Panc1 (cell line): ENCODE measurements at regions not wholly inside any gene's neighbourhood (a gene's known extent, or its start where the extent isn't known, plus 50 kb on each side); places are given as distances from the start of the nearest gene placed in this dataset.

Source experiments
- ATAC-seq: fragments of 200-7000 bp; cut with Tn5 transposase; 2 replicates; pipeline ENCODE4 v1.9.1; 2020; ENCODE audit warnings: mild to moderate bottlenecking, moderate library complexity
- BruUV-seq: library from RNA; stranded (reverse); fragments of 400-500 nt; replicated peaks from 2 replicates; lab custom pipeline; 2021; lab: Mats Ljungman, UMichigan
- CTCF ChIA-PET: fragments of 300-600 bp; sonication (Branson Sonifier 250); formaldehyde crosslinking; loops from one replicate; lab custom pipeline; 2022; ENCODE audit warnings: antibody characterized with exemption; lab: Charles Lee
- POLR2A ChIA-PET: fragments of 300-600 bp; sonication (Branson Sonifier 250); formaldehyde crosslinking; loops from one replicate; lab custom pipeline; 2022; ENCODE audit warnings: antibody characterized with exemption; lab: Charles Lee
- DNase-seq: peaks from one replicate; pipeline ENCODE4 v3.0.0-alpha.2; 2010; ENCODE audit warnings: low read depth, low spot score
- H3K27ac ChIP-seq: 2 replicates; pipeline ENCODE4 v1.5.1; 2011; ENCODE audit warnings: mild to moderate bottlenecking, low read length, inconsistent platforms
- H3K27me3 ChIP-seq: fragments of 200-500 bp; sonication (Bioruptor generic); 2 replicates; pipeline ENCODE4 v1.6.0; 2014; ENCODE audit warnings: low read length, inconsistent platforms; ENCODE audit not compliant: control insufficient read depth, insufficient read depth
- H3K36me3 ChIP-seq: fragments of 200-500 bp; sonication (Bioruptor generic); 2 replicates; pipeline ENCODE4 v1.5.1; 2014; ENCODE audit warnings: inconsistent platforms, mild to moderate bottlenecking, low read length, moderate library complexity; ENCODE audit not compliant: control insufficient read depth, insufficient read depth
- H3K4me1 ChIP-seq: 2 replicates; pipeline ENCODE4 v1.5.1; 2011; ENCODE audit warnings: inconsistent platforms, mild to moderate bottlenecking, low read length, moderate library complexity; ENCODE audit not compliant: control insufficient read depth, insufficient read depth
- H3K4me3 ChIP-seq, 2 experiments: 2 replicates each; pipeline ENCODE4 v1.5.1; 2011 to 2012; ENCODE audit warnings: low read depth in 2 of 2, low read length in 2 of 2, mild to moderate bottlenecking in 2 of 2, inconsistent platforms in 1 of 2, moderate library complexity in 1 of 2
- H3K9me3 ChIP-seq: fragments of 200-500 bp; sonication (Bioruptor generic); 2 replicates; pipeline ENCODE4 v1.5.1; 2014; ENCODE audit warnings: low read depth, mild to moderate bottlenecking, inconsistent platforms, low read length, moderate library complexity; ENCODE audit not compliant: control insufficient read depth, insufficient read depth
- CTCF ChIP-seq: fragments of 450-650 bp; IDR thresholded peaks from 2 replicates; pipeline ENCODE4 v1.5.1; 2017; ENCODE audit warnings: mild to moderate bottlenecking
- POLR2AphosphoS5 ChIP-seq: IDR thresholded peaks from 2 replicates; pipeline ENCODE4 v1.6.1; 2012; ENCODE audit warnings: mild to moderate bottlenecking, low read depth, low read length, moderate library complexity
- SIN3A ChIP-seq: IDR thresholded peaks from 2 replicates; pipeline ENCODE4 v1.6.1; 2012; ENCODE audit warnings: low read depth, mild to moderate bottlenecking, low read length, moderate library complexity, borderline replicate concordance; ENCODE audit not compliant: insufficient read depth
- TCF7L2 ChIP-seq: IDR thresholded peaks from 2 replicates; pipeline ENCODE4 v1.6.1; 2011; ENCODE audit warnings: mild to moderate bottlenecking, low read depth, low read length, inconsistent platforms
- in situ Hi-C: cut with HindIII; loops from 2 replicates; pipeline ENCODE4 v1.10.0; 2016; ENCODE audit warnings: low sequenced_read_pairs, low pct_unique_long_range_greater_than_20kb
- intact Hi-C: fragments of 100-400 bp; cut with micrococcal nuclease; formaldehyde crosslinking; loops from one replicate; pipeline ENCODE4 v1.10.0; 2022; ENCODE audit not compliant: unreplicated experiment
- TF ChIP-seq, protein P1 (sequence below), 2 experiments: IDR thresholded peaks; 2 replicates each; pipeline ENCODE4 v1.6.1; 2011 to 2012; ENCODE audit warnings: low read depth in 2 of 2, control low read depth in 1 of 2, low read length in 1 of 2, mild to moderate bottlenecking in 1 of 2, moderate library complexity in 1 of 2; ENCODE audit not compliant: insufficient read depth in 1 of 2

- TF ChIP-seq SIN3A (no peak), POLR2AphosphoS5 (no peak), TCF7L2 (no peak), CTCF (no peak)
- TF ChIP-seq, protein P1, sequence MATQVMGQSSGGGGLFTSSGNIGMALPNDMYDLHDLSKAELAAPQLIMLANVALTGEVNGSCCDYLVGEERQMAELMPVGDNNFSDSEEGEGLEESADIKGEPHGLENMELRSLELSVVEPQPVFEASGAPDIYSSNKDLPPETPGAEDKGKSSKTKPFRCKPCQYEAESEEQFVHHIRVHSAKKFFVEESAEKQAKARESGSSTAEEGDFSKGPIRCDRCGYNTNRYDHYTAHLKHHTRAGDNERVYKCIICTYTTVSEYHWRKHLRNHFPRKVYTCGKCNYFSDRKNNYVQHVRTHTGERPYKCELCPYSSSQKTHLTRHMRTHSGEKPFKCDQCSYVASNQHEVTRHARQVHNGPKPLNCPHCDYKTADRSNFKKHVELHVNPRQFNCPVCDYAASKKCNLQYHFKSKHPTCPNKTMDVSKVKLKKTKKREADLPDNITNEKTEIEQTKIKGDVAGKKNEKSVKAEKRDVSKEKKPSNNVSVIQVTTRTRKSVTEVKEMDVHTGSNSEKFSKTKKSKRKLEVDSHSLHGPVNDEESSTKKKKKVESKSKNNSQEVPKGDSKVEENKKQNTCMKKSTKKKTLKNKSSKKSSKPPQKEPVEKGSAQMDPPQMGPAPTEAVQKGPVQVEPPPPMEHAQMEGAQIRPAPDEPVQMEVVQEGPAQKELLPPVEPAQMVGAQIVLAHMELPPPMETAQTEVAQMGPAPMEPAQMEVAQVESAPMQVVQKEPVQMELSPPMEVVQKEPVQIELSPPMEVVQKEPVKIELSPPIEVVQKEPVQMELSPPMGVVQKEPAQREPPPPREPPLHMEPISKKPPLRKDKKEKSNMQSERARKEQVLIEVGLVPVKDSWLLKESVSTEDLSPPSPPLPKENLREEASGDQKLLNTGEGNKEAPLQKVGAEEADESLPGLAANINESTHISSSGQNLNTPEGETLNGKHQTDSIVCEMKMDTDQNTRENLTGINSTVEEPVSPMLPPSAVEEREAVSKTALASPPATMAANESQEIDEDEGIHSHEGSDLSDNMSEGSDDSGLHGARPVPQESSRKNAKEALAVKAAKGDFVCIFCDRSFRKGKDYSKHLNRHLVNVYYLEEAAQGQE (IDR thresholded peaks at IDR 0.05; ENCODE audit: insufficient read depth in 1 of 2, low read depth in 2 of 2, low read length in 1 of 2), result no peak
- CTCF ChIA-PET, result no interaction called here
- in situ Hi-C loops, result no loop called here
These were observed 311.1 kb downstream of the PDGFC start for GRCh38 chr4:156660465-156660864.

GRCh38 chr4:156659983-156660382 is 311.6 kb downstream of the PDGFC start:
- no peaks in the 10 kb centered on the region for H3K4me1 ChIP-seq
- intact Hi-C loops, result no loop called here
- no peak for DNase-seq
- POLR2A ChIA-PET, result interaction anchor here (0.6 kb wide), 1 partner anchor 1031 kb away, joined by 4 read pairs; no protein-coding TSS in a partner anchor
- CTCF ChIA-PET, result no interaction called here
- ATAC-seq, result no peak
- TF ChIP-seq CTCF (no peak), TCF7L2 (no peak), POLR2AphosphoS5 (no peak), SIN3A (no peak)
- TF ChIP-seq, protein P1 (IDR thresholded peaks at IDR 0.05; ENCODE audit: insufficient read depth in 1 of 2, low read depth in 2 of 2, low read length in 1 of 2), result no peak
- no peak overlapping the region for H3K4me3 ChIP-seq
- H3K9me3 ChIP-seq, result no peaks in the 10 kb centered on the region
- H3K36me3 ChIP-seq, result no peaks in the 10 kb centered on the region
- no TSS peak for BruUV-seq
- H3K27ac ChIP-seq, result no peak overlapping the region
- in situ Hi-C loops, result no loop called here
- H3K27me3 ChIP-seq, result no peaks in the 10 kb centered on the region

More at GRCh38 chr4:156660465-156660864, 311.1 kb downstream of the PDGFC start:
- Histone ChIP-seq H3K36me3 (no peaks in the 10 kb centered on the region), H3K4me3 (no peak overlapping the region), H3K9me3 (no peaks in the 10 kb centered on the region), H3K27ac (no peak overlapping the region), H3K27me3 (no peaks in the 10 kb centered on the region), H3K4me1 (no peaks in the 10 kb centered on the region)
- ATAC-seq (no peak), DNase-seq (no peak)
- BruUV-seq, result no TSS peak
- POLR2A ChIA-PET, result interaction anchor here (0.5 to 0.6 kb wide), 2 partner anchors 658 to 1031 kb away, joined by 4 to 5 read pairs; no protein-coding TSS in a partner anchor
- intact Hi-C loops, result no loop called here
